ENCODE measurements at regions not wholly inside any gene's neighbourhood (a gene's known extent, or its start where the extent isn't known, plus 50 kb on each side); places are given as distances from the start of the nearest gene placed in this dataset.
A peak's percentile ranks its signal among the peaks of the same experiment; 100 is the strongest.

- intact Hi-C loops (cut with DNase I) = no loop called here
- no peak for DNase-seq
- Histone ChIP-seq H3K27me3 (no peaks in the 10 kb centered on the region), H3K4me3 (no peak overlapping the region), H3K9me3 (replicated peaks in 1 of 3) (no peaks in the 10 kb centered on the region), H3K27ac (no peak overlapping the region), H3K4me1 (replicated peaks in 1 of 2) (no peaks in the 10 kb centered on the region), H3K36me3 (replicated peaks in 1 of 2) (no peaks in the 10 kb centered on the region)
- TF ChIP-seq POLR2A (IDR thresholded peaks at IDR 0.05) = no peak
- TF ChIP-seq CTCF (IDR thresholded peaks at IDR 0.05) = no peak
- WGBS, 4 donors = 64 to 82% (median 76%) methylated on average over 14 to 25 of the region's 25 CpGs
Observed at GRCh38 chr22:48902983-48903650, 924.6 kb downstream of the BRD1 start.

- peak in 1 of 7 donors; percentile 7 for DNase-seq
- Histone ChIP-seq H3K4me1 (replicated peaks in 1 of 2) (no peaks in the 10 kb centered on the region), H3K27ac (no peak overlapping the region), H3K27me3 (no peaks in the 10 kb centered on the region), H3K4me3 (no peak overlapping the region), H3K9me3 (replicated peaks in 1 of 3) (no peaks in the 10 kb centered on the region), H3K36me3 (replicated peaks in 1 of 2) (no peaks in the 10 kb centered on the region)
- intact Hi-C loops (cut with DNase I) = no loop called here
- WGBS, 4 donors = 67 to 84% (median 75%) methylated on average over 19 to 37 of the region's 37 CpGs
- TF ChIP-seq POLR2A (IDR thresholded peaks at IDR 0.05) = no peak
- no peak for TF ChIP-seq CTCF (IDR thresholded peaks at IDR 0.05)
Observed at GRCh38 chr22:48902001-48902869, 925.4 kb downstream of the BRD1 start.

GRCh38 chr22:48901324-48901723 lies 926.3 kb downstream of the BRD1 start:
- 75 to 80% (median 75%) methylated on average over 3 to 12 of the region's 12 CpGs; no CpG with 5 or more reads in 1 of the 4 donors for WGBS, 4 donors
- no peak overlapping the region for H3K27ac ChIP-seq
- intact Hi-C loops (cut with DNase I) = no loop called here
- no peak for DNase-seq
- no peak for TF ChIP-seq POLR2A (IDR thresholded peaks at IDR 0.05)
- no peak for TF ChIP-seq CTCF (IDR thresholded peaks at IDR 0.05)
- H3K4me3 ChIP-seq = no peak overlapping the region
- no peaks in the 10 kb centered on the region for H3K27me3 ChIP-seq
- no peaks in the 10 kb centered on the region for H3K4me1 ChIP-seq (replicated peaks in 1 of 2)
- no peaks in the 10 kb centered on the region for H3K36me3 ChIP-seq (replicated peaks in 1 of 2)
- no peaks in the 10 kb centered on the region for H3K9me3 ChIP-seq (replicated peaks in 1 of 3)

- intact Hi-C loops (cut with DNase I) = no loop called here
- WGBS, 4 donors = 82 to 85% (median 82%) methylated on average over 5 to 9 of the region's 9 CpGs
- no peaks in the 10 kb centered on the region for H3K36me3 ChIP-seq (replicated peaks in 1 of 2)
Observed at GRCh38 chr22:48900626-48901025, 927.0 kb downstream of the BRD1 start.

More at GRCh38 chr22:48900626-48901025, 927.0 kb downstream of the BRD1 start:
- no peak for DNase-seq
- H3K4me1 ChIP-seq (replicated peaks in 1 of 2) = no peaks in the 10 kb centered on the region
- no peak overlapping the region for H3K27ac ChIP-seq
- no peaks in the 10 kb centered on the region for H3K9me3 ChIP-seq (replicated peaks in 1 of 3)
- TF ChIP-seq POLR2A (IDR thresholded peaks at IDR 0.05) (no peak), CTCF (IDR thresholded peaks at IDR 0.05) (no peak)
- no peaks in the 10 kb centered on the region for H3K27me3 ChIP-seq
- H3K4me3 ChIP-seq = no peak overlapping the region

Data from adrenal gland (tissue), 9 donors.